Endothelial cell of umbilical vein (primary cell): ENCODE measurements at regions not wholly inside any gene's neighbourhood (a gene's known extent, or its start where the extent isn't known, plus 50 kb on each side); places are given as distances from the start of the nearest gene placed in this dataset.

Experiments
- BruUV-seq: library from RNA; stranded (reverse); fragments of 400-500 nt; replicated peaks from 2 replicates; lab custom pipeline; 2021; lab: Mats Ljungman, UMichigan
- CTCF ChIA-PET: fragments of 300-600, 350-600 bp; sonication (Branson Sonifier 250); formaldehyde crosslinking; loops from one replicate; lab custom pipeline; 2021; ENCODE audit warnings: antibody characterized with exemption, inconsistent platforms; lab: Charles Lee
- POLR2A ChIA-PET: fragments of 300-600, 350-600 bp; sonication (Branson Sonifier 250); formaldehyde crosslinking; loops from one replicate; lab custom pipeline; 2021; ENCODE audit warnings: antibody characterized with exemption, inconsistent platforms; lab: Charles Lee
- DNase-seq: peaks from one replicate; pipeline ENCODE4 v3.0.0-alpha.2; 2011; ENCODE audit warnings: low read depth, low spot score
- FAIRE-seq: peaks from 2 replicates; lab custom pipeline; 2011; peaks lifted over from hg19 to GRCh38; lab: Jason Lieb, UNC
- H2AFZ ChIP-seq: 2 replicates; pipeline ENCODE4 v1.6.0; 2012; ENCODE audit warnings: low read depth, low read length, control low read depth, inconsistent platforms
- H3K27ac ChIP-seq: 2 replicates; pipeline ENCODE4 v1.5.1; 2011; ENCODE audit warnings: low read depth, mild to moderate bottlenecking, control low read depth, low read length, moderate library complexity; ENCODE audit not compliant: insufficient read depth
- H3K27me3 ChIP-seq, 2 experiments: 2 replicates each; pipeline versions ENCODE4 v1.6.0 to v1.6.1; 2011; ENCODE audit warnings: low read length in 2 of 2, mixed read lengths in 1 of 2; ENCODE audit not compliant: control insufficient read depth in 2 of 2, insufficient read depth in 2 of 2
- H3K36me3 ChIP-seq, 2 experiments: 2 replicates in 1 of 2; 3 replicates in 1 of 2; pipeline ENCODE4 v1.5.1; 2011; ENCODE audit warnings: low read length in 2 of 2, mild to moderate bottlenecking in 1 of 2, moderate library complexity in 1 of 2; ENCODE audit not compliant: control insufficient read depth in 2 of 2, insufficient read depth in 2 of 2; ENCODE audit errors: extremely low read depth in 1 of 2
- H3K4me1 ChIP-seq: 3 replicates; pipeline ENCODE4 v1.5.1; 2011; ENCODE audit warnings: mild to moderate bottlenecking, low read length; ENCODE audit not compliant: control insufficient read depth, insufficient read depth; ENCODE audit errors: extremely low read depth
- H3K4me2 ChIP-seq: 2 replicates; pipeline ENCODE4 v1.6.1; 2011; ENCODE audit warnings: low read length, control low read depth, mixed read lengths; ENCODE audit not compliant: insufficient read depth
- H3K4me3 ChIP-seq, 3 experiments: fragments of 200-600 bp in 1 of 3; sonication (generic), shearing (Covaris generic) in 1 of 3; replicated peaks in 1 of 3; 2 replicates each; pipeline ENCODE4 v1.5.1; 2011 to 2016; ENCODE audit warnings: control low read depth in 3 of 3, low read length in 3 of 3, mild to moderate bottlenecking in 2 of 3, inconsistent platforms in 1 of 3, low read depth in 1 of 3, moderate library complexity in 1 of 3; ENCODE audit not compliant: insufficient read depth in 1 of 3
- H3K79me2 ChIP-seq: 2 replicates; pipeline ENCODE4 v1.6.0; 2012; ENCODE audit warnings: low read length, inconsistent platforms; ENCODE audit not compliant: control insufficient read depth, insufficient read depth
- H3K9ac ChIP-seq: replicated peaks from 2 replicates; pipeline ENCODE3; 2011; ENCODE audit warnings: low read length, control low read depth; ENCODE audit not compliant: insufficient read depth; ENCODE audit errors: extremely low read depth
- H3K9me1 ChIP-seq: replicated peaks from 3 replicates; pipeline ENCODE4 v1.6.0; 2011; ENCODE audit warnings: mild to moderate bottlenecking, low read length; ENCODE audit not compliant: control insufficient read depth, insufficient read depth; ENCODE audit errors: extremely low read depth
- H3K9me3 ChIP-seq: replicated peaks from 2 replicates; pipeline ENCODE4 v1.5.1; 2012; ENCODE audit warnings: low read length, inconsistent platforms; ENCODE audit not compliant: control insufficient read depth, insufficient read depth
- H4K20me1 ChIP-seq: replicated peaks from 2 replicates; pipeline ENCODE3; 2011; ENCODE audit warnings: mild to moderate bottlenecking, low read length; ENCODE audit not compliant: control insufficient read depth, insufficient read depth; ENCODE audit errors: extremely low read depth
- CTCF ChIP-seq, 2 donors: IDR thresholded peaks; 1 replicate in 1 of 2; 2 replicates in 1 of 2; pipeline ENCODE4 v1.5.1; 2011; ENCODE audit warnings: low read length in 2 of 2, mild to moderate bottlenecking in 2 of 2, moderate library complexity in 2 of 2, control low read depth in 1 of 2, inconsistent platforms in 1 of 2, low read depth in 1 of 2; ENCODE audit not compliant: insufficient read depth in 1 of 2; ENCODE audit errors: extremely low read depth in 1 of 2
- EZH2 ChIP-seq: IDR thresholded peaks from 2 replicates; pipeline ENCODE4 v1.6.1; 2012; ENCODE audit warnings: borderline replicate concordance, low read depth, mild to moderate bottlenecking, moderate library complexity, low read length, inconsistent platforms; ENCODE audit not compliant: severe bottlenecking
- FOS ChIP-seq: IDR thresholded peaks from 2 replicates; pipeline ENCODE4 v1.6.1; 2011; ENCODE audit warnings: mild to moderate bottlenecking, low read length, moderate library complexity, borderline replicate concordance; ENCODE audit not compliant: insufficient read depth
- GATA2 ChIP-seq: IDR thresholded peaks from 2 replicates; pipeline ENCODE4 v1.7.0; 2011; ENCODE audit warnings: low read depth, mild to moderate bottlenecking, moderate library complexity, mixed read lengths, low read length; ENCODE audit not compliant: insufficient read length, insufficient read depth
- JUN ChIP-seq: IDR thresholded peaks from 2 replicates; pipeline ENCODE4 v1.6.1; 2011; ENCODE audit warnings: borderline replicate concordance, low read depth; ENCODE audit not compliant: insufficient read length, insufficient read depth
- MYC ChIP-seq: IDR thresholded peaks from one replicate; pipeline ENCODE4 v1.6.1; 2011; ENCODE audit warnings: mild to moderate bottlenecking, low read depth, low read length
- POLR2A ChIP-seq: IDR thresholded peaks from 2 replicates; pipeline ENCODE4 v1.6.1; 2012; ENCODE audit warnings: low read depth, mild to moderate bottlenecking, control low read depth, low read length
- POLR2AphosphoS5 ChIP-seq: IDR thresholded peaks from 2 replicates; pipeline ENCODE4 v1.6.1; 2012; ENCODE audit warnings: low read depth, mild to moderate bottlenecking, control low read depth, low read length, moderate library complexity; ENCODE audit not compliant: insufficient read depth
- dilution Hi-C: fragments of 300-500 bp; cut with MboI; formaldehyde crosslinking; loops from one replicate; pipeline ENCODE4 v1.15.0; 2019; ENCODE audit warnings: low sequenced_read_pairs; ENCODE audit not compliant: extremely low pct_ligation_motif_present
- intact Hi-C: fragments of 100-400 bp; cut with micrococcal nuclease; formaldehyde crosslinking; loops from one replicate; pipeline ENCODE4 v1.10.0; 2022
- TF ChIP-seq, protein P1 (sequence below): IDR thresholded peaks from 2 replicates; pipeline ENCODE4 v1.6.1; 2011; ENCODE audit not compliant: insufficient read depth, insufficient read length

- Histone ChIP-seq H3K27ac (no peak overlapping the region), H3K9me3 (peaks cover 5% of the 10 kb centered on the region), H3K4me3 (no peak overlapping the region), H3K4me2 (no peak overlapping the region), H3K36me3 (no peaks in the 10 kb centered on the region), H3K9me1 (no peaks in the 10 kb centered on the region), H3K4me1 (no peaks in the 10 kb centered on the region), H4K20me1 (no peaks in the 10 kb centered on the region), H3K27me3 (no peaks in the 10 kb centered on the region), H3K9ac (no peak overlapping the region), H2AFZ (no peak overlapping the region), H3K79me2 (no peaks in the 10 kb centered on the region)
- DNase-seq (no peak), FAIRE-seq (no peak)
- no peak for TF ChIP-seq FOS
- TF ChIP-seq POLR2A, result no peak
- TF ChIP-seq MYC, result no peak
- no peak for TF ChIP-seq EZH2
- intact Hi-C loops, result no loop called here
- CTCF ChIA-PET, result no interaction called here
- POLR2A ChIA-PET, result no interaction called here
- dilution Hi-C loops, result no loop called here
- BruUV-seq, result no TSS peak
Measured at GRCh38 chr10:130786365-130786966, 525.1 kb downstream of the TCERG1L start.

- H3K79me2 ChIP-seq, result no peaks in the 10 kb centered on the region
Measured at GRCh38 chr10:130787243-130787642, 524.3 kb downstream of the TCERG1L start.

More at GRCh38 chr10:130787243-130787642, 524.3 kb downstream of the TCERG1L start:
- Histone ChIP-seq H4K20me1 (no peaks in the 10 kb centered on the region), H3K4me2 (no peak overlapping the region), H3K9me3 (peaks cover 5% of the 10 kb centered on the region), H3K27ac (no peak overlapping the region), H3K27me3 (no peaks in the 10 kb centered on the region), H3K9me1 (no peaks in the 10 kb centered on the region), H3K9ac (no peak overlapping the region), H2AFZ (no peak overlapping the region), H3K36me3 (no peaks in the 10 kb centered on the region), H3K4me1 (no peaks in the 10 kb centered on the region), H3K4me3 (no peak overlapping the region)
- BruUV-seq, result no TSS peak
- TF ChIP-seq JUN (no peak), MYC (no peak), EZH2 (no peak), GATA2 (no peak), CTCF (IDR thresholded peaks at IDR 0.05; ENCODE audit: extremely low read depth in 1 of 2, insufficient read depth in 1 of 2, low read depth in 1 of 2, low read length in 2 of 2) (no peak), FOS (no peak), POLR2A (no peak), POLR2AphosphoS5 (no peak)
- TF ChIP-seq, protein P1, sequence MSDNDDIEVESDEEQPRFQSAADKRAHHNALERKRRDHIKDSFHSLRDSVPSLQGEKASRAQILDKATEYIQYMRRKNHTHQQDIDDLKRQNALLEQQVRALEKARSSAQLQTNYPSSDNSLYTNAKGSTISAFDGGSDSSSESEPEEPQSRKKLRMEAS, result no peak
- POLR2A ChIA-PET, result no interaction called here
- CTCF ChIA-PET, result no interaction called here
- FAIRE-seq (no peak), DNase-seq (no peak)
- dilution Hi-C loops, result no loop called here
- intact Hi-C loops, result no loop called here
